ENCODE measurements at regions not wholly inside any gene's neighbourhood (a gene's known extent, or its start where the extent isn't known, plus 50 kb on each side); places are given as distances from the start of the nearest gene placed in this dataset.
"Not testable (repeated sequence)": the region's sequence is repeated elsewhere in the genome, so short reads cannot be mapped to it uniquely, and the experiment has no call there.

- Mint-ChIP-seq H3K27me3 (ENCODE audit: unreplicated experiment) (no peaks in the 10 kb centered on the region), H3K4me3 (ENCODE audit: unreplicated experiment) (no peak overlapping the region), H3K9me3 (ENCODE audit: unreplicated experiment) (no peaks in the 10 kb centered on the region), H3K27ac (ENCODE audit: unreplicated experiment) (no peak overlapping the region), H3K4me1 (ENCODE audit: unreplicated experiment) (no peaks in the 10 kb centered on the region), H3K36me3 (ENCODE audit: low read depth, unreplicated experiment) (no peaks in the 10 kb centered on the region)
- no peak for TF ChIP-seq CTCF (IDR thresholded peaks at IDR 0.05; ENCODE audit: unreplicated experiment)
- no peak for DNase-seq (ENCODE audit: low spot score)
Observed at GRCh38 chrX:82711457-82711856, 796.6 kb upstream of the POU3F4 start.

DNA sequence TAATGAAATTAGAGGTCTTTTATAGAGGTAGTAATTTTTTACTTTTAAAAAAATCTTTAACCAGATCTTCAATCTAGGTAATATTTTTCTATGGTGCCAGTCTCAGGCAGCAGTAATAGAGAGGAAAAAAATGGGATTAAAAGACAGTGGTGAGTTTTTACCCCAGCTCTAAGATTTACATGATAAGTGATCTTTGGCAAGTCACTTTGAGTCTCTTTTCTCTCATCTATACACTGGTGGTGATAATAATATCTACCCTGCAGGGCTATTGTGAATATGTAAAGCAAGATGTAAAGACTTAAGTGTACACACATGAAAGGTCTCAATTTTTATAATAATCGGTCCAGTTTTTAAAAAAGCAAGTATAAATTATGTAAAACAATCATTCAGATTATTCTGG lies 786.2 kb upstream of the POU3F4 start:
- Mint-ChIP-seq H3K27ac (ENCODE audit: unreplicated experiment) (no peak overlapping the region), H3K9me3 (ENCODE audit: unreplicated experiment) (no peaks in the 10 kb centered on the region), H3K4me1 (ENCODE audit: unreplicated experiment) (no peaks in the 10 kb centered on the region), H3K27me3 (ENCODE audit: unreplicated experiment) (no peaks in the 10 kb centered on the region), H3K36me3 (ENCODE audit: low read depth, unreplicated experiment) (no peaks in the 10 kb centered on the region), H3K4me3 (ENCODE audit: unreplicated experiment) (no peak overlapping the region)
- no peak for DNase-seq (ENCODE audit: low spot score)
- no peak for TF ChIP-seq CTCF (IDR thresholded peaks at IDR 0.05; ENCODE audit: unreplicated experiment)

DNA sequence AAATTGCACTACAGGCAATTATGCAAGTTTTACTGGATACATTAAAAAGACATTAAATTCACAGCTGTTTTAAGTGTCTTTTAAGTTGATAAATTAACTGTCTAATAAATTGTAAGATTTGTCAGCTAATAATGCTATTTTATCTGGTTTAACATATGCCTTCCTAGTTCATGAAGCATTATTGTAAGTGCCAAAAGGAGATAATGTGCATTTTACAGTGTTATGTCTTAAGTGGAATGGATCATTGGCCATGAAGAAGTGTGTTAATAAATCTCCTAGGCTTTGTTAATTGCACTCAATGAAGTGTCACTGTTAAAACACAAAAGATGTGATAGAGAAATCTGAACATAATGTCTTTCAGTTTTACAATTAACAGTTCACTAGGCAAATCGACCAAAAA lies 784.3 kb upstream of the POU3F4 start:
- no peaks in the 10 kb centered on the region for H3K9me3 Mint-ChIP-seq (ENCODE audit: unreplicated experiment)
- no peak overlapping the region for H3K4me3 Mint-ChIP-seq (ENCODE audit: unreplicated experiment)
- no peaks in the 10 kb centered on the region for H3K36me3 Mint-ChIP-seq (ENCODE audit: low read depth, unreplicated experiment)

DNA sequence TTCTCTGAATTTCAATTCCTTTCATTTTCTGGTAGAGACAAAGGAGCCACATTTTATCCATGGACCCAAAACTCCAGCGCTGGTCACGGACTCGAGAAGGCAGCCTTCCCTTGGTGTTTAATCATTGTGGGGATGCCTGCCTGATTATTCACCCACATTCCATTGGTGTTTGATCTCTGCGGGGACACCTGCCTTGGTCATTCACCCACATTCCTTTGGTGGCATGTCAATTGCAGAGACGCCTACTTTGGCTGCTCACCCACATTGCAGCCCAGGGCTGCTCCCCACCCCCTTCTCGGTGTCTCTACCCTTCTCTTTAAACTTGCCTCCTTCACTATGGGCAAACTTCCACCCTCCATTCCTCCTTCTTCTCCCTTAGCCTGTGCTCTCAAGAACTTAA lies 780.7 kb upstream of the POU3F4 start:
- H3K27me3 Mint-ChIP-seq (ENCODE audit: unreplicated experiment); DNase-seq (ENCODE audit: low spot score); H3K27ac Mint-ChIP-seq (ENCODE audit: unreplicated experiment); H3K4me3 Mint-ChIP-seq (ENCODE audit: unreplicated experiment); H3K4me1 Mint-ChIP-seq (ENCODE audit: unreplicated experiment); H3K36me3 Mint-ChIP-seq (ENCODE audit: low read depth, unreplicated experiment); H3K9me3 Mint-ChIP-seq (ENCODE audit: unreplicated experiment): not testable (repeated sequence)

More for the DNA sequence above, 784.3 kb upstream of the POU3F4 start:
- H3K27me3 Mint-ChIP-seq (ENCODE audit: unreplicated experiment), result no peaks in the 10 kb centered on the region
- no peaks in the 10 kb centered on the region for H3K4me1 Mint-ChIP-seq (ENCODE audit: unreplicated experiment)
- no peak for TF ChIP-seq CTCF (IDR thresholded peaks at IDR 0.05; ENCODE audit: unreplicated experiment)
- DNase-seq (ENCODE audit: low spot score), result no peak
- no peak overlapping the region for H3K27ac Mint-ChIP-seq (ENCODE audit: unreplicated experiment)

DNA sequence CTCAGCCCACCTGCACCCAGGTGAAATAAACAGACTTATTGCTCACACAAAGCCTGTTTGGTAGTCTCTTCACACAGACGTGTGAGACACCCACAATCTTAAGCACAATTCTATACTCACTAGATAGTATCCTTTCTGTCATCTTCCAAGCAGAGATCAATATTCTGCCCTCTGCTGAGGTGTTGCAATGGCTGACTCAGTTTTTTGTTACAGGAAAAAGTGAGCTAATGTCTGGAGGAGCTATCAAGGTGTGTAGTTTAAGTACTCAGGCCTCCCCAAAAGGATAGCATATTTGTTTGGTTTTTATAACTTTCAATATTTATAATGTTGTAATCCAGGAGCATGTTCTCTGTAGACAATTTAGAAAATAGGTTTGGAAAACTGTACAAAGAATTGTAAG lies 775.2 kb upstream of the POU3F4 start:
- H3K4me3 Mint-ChIP-seq (ENCODE audit: unreplicated experiment), result no peak overlapping the region
- H3K4me1 Mint-ChIP-seq (ENCODE audit: unreplicated experiment), result no peaks in the 10 kb centered on the region
- no peaks in the 10 kb centered on the region for H3K27me3 Mint-ChIP-seq (ENCODE audit: unreplicated experiment)
- TF ChIP-seq CTCF (IDR thresholded peaks at IDR 0.05; ENCODE audit: unreplicated experiment), result no peak
- no peaks in the 10 kb centered on the region for H3K36me3 Mint-ChIP-seq (ENCODE audit: low read depth, unreplicated experiment)
- no peaks in the 10 kb centered on the region for H3K9me3 Mint-ChIP-seq (ENCODE audit: unreplicated experiment)
- DNase-seq (ENCODE audit: low spot score), result no peak
- no peak overlapping the region for H3K27ac Mint-ChIP-seq (ENCODE audit: unreplicated experiment)

- no peaks in the 10 kb centered on the region for H3K36me3 Mint-ChIP-seq (ENCODE audit: low read depth, unreplicated experiment)
- H3K27me3 Mint-ChIP-seq (ENCODE audit: unreplicated experiment), result no peaks in the 10 kb centered on the region
- H3K4me3 Mint-ChIP-seq (ENCODE audit: unreplicated experiment), result no peak overlapping the region
- H3K4me1 Mint-ChIP-seq (ENCODE audit: unreplicated experiment), result no peaks in the 10 kb centered on the region
- TF ChIP-seq CTCF (IDR thresholded peaks at IDR 0.05; ENCODE audit: unreplicated experiment), result no peak
- DNase-seq (ENCODE audit: low spot score), result no peak
- no peaks in the 10 kb centered on the region for H3K9me3 Mint-ChIP-seq (ENCODE audit: unreplicated experiment)
- no peak overlapping the region for H3K27ac Mint-ChIP-seq (ENCODE audit: unreplicated experiment)
Observed at GRCh38 chrX:82734140-82734539, 774.0 kb upstream of the POU3F4 start.

- not testable (repeated sequence) for DNase-seq (ENCODE audit: low spot score); H3K36me3 Mint-ChIP-seq (ENCODE audit: low read depth, unreplicated experiment); H3K27ac Mint-ChIP-seq (ENCODE audit: unreplicated experiment); H3K4me3 Mint-ChIP-seq (ENCODE audit: unreplicated experiment); H3K4me1 Mint-ChIP-seq (ENCODE audit: unreplicated experiment); H3K9me3 Mint-ChIP-seq (ENCODE audit: unreplicated experiment); H3K27me3 Mint-ChIP-seq (ENCODE audit: unreplicated experiment)
Observed at GRCh38 chrX:82738313-82738712, 769.8 kb upstream of the POU3F4 start.
